Ascending aorta (tissue), 2 donors: ENCODE measurements at regions not wholly inside any gene's neighbourhood (a gene's known extent, or its start where the extent isn't known, plus 50 kb on each side); places are given as distances from the start of the nearest gene placed in this dataset.
A peak's percentile ranks its signal among the peaks of the same experiment; 100 is the strongest.

ENCODE experiments used
- DNase-seq, 2 donors: peaks; one replicate each; pipeline ENCODE4 v3.0.0-alpha.2; 2019; ENCODE audit warnings: low spot score in 2 of 2
- H3K27ac ChIP-seq, 2 donors: fragments of 200-600 bp; sonication (generic); one replicate each; pipeline ENCODE4 v1.5.1; 2016 to 2017; ENCODE audit warnings: mild to moderate bottlenecking in 1 of 2
- H3K27me3 ChIP-seq: fragments of 200-600 bp; sonication (generic); one replicate; pipeline ENCODE4 v1.5.1; 2017
- H3K36me3 ChIP-seq, 2 donors: fragments of 200-600 bp; sonication (generic); one replicate each; pipeline ENCODE4 v1.5.1; 2016
- H3K4me1 ChIP-seq, 2 donors: fragments of 200-600 bp; sonication (generic); one replicate each; pipeline ENCODE4 v1.5.1; 2016 to 2017; ENCODE audit warnings: mild to moderate bottlenecking in 1 of 2
- H3K4me3 ChIP-seq, 2 donors: fragments of 200-600 bp; sonication (generic); one replicate each; pipeline ENCODE4 v1.5.1; 2016 to 2017; ENCODE audit warnings: mild to moderate bottlenecking in 1 of 2
- H3K9me3 ChIP-seq, 2 donors: fragments of 200-600 bp; sonication (generic); one replicate each; pipeline ENCODE4 v1.5.1; 2016
- CTCF ChIP-seq, 3 experiments: fragments of 200-600 bp in 2 of 3; fragments of 450-650 bp in 1 of 3; sonication (generic) in 2 of 3; IDR thresholded peaks; one replicate each; pipeline ENCODE4 v1.5.1; 2016 to 2019; ENCODE audit warnings: antibody characterized with exemption in 3 of 3, mild to moderate bottlenecking in 1 of 3, moderate library complexity in 1 of 3
- intact Hi-C: fragments of 100-400 bp; cut with DNase I; formaldehyde crosslinking; loops from one replicate; pipeline ENCODE4 v1.15.1; 2023

GRCh38 chr3:72160351-72160750 is 375.4 kb upstream of the PROK2 start:
- DNase-seq = no peak
- no peak for TF ChIP-seq CTCF (IDR thresholded peaks at IDR 0.05)
- Histone ChIP-seq H3K4me3 (no peak overlapping the region), H3K4me1 (peaks cover 4 to 6% of the 10 kb centered on the region in 2 donors), H3K36me3 (no peaks in the 10 kb centered on the region), H3K27ac (no peak overlapping the region), H3K9me3 (no peaks in the 10 kb centered on the region), H3K27me3 (no peaks in the 10 kb centered on the region)
- intact Hi-C loops = no loop called here

- no peak for DNase-seq
- Histone ChIP-seq H3K27me3 (no peaks in the 10 kb centered on the region), H3K4me1 (peaks cover 4 to 12% of the 10 kb centered on the region in 2 donors), H3K36me3 (no peaks in the 10 kb centered on the region), H3K27ac (no peak overlapping the region), H3K9me3 (no peaks in the 10 kb centered on the region), H3K4me3 (no peak overlapping the region)
- TF ChIP-seq CTCF (IDR thresholded peaks at IDR 0.05) = no peak
- intact Hi-C loops = no loop called here
These were observed 374.5 kb upstream of the PROK2 start for GRCh38 chr3:72159487-72159886.

GRCh38 chr3:72158639-72159326 is 373.8 kb upstream of the PROK2 start:
- TF ChIP-seq CTCF (IDR thresholded peaks at IDR 0.05) = no peak
- no peaks in the 10 kb centered on the region for H3K9me3 ChIP-seq
- DNase-seq = no peak
- H3K36me3 ChIP-seq = no peaks in the 10 kb centered on the region
- no peaks in the 10 kb centered on the region for H3K27me3 ChIP-seq
- H3K4me3 ChIP-seq = no peak overlapping the region
- H3K27ac ChIP-seq = no peak overlapping the region
- intact Hi-C loops = no loop called here
- H3K4me1 ChIP-seq = peaks cover 4 to 12% of the 10 kb centered on the region in 2 donors

GRCh38 chr3:72157748-72158638 is 373.0 kb upstream of the PROK2 start:
- Histone ChIP-seq H3K4me3 (no peak overlapping the region), H3K9me3 (no peaks in the 10 kb centered on the region), H3K27ac (no peak overlapping the region), H3K27me3 (no peaks in the 10 kb centered on the region), H3K36me3 (no peaks in the 10 kb centered on the region), H3K4me1 (peaks cover 4 to 18% of the 10 kb centered on the region in 2 donors)
- TF ChIP-seq CTCF (IDR thresholded peaks at IDR 0.05) = no peak
- intact Hi-C loops = loop anchor here (2.0 kb wide), 1 partner anchor 13 kb away; no protein-coding TSS in a partner anchor
- DNase-seq = no peak

GRCh38 chr3:72155391-72156064 is 370.6 kb upstream of the PROK2 start:
- Histone ChIP-seq H3K9me3 (no peaks in the 10 kb centered on the region), H3K27me3 (no peaks in the 10 kb centered on the region), H3K4me3 (no peak overlapping the region), H3K36me3 (no peaks in the 10 kb centered on the region), H3K4me1 (peaks cover 4 to 27% of the 10 kb centered on the region in 2 donors), H3K27ac (peak overlapping the region; percentile 68 to 72)
- TF ChIP-seq CTCF (IDR thresholded peaks at IDR 0.05) = no peak
- DNase-seq = peak; percentile 54 to 92
- intact Hi-C loops = loop anchor here (2.0 kb wide), 2 partner anchors 15 to 27 kb away; no protein-coding TSS in a partner anchor
